ENCODE measurements at regions not wholly inside any gene's neighbourhood (a gene's known extent, or its start where the extent isn't known, plus 50 kb on each side); places are given as distances from the start of the nearest gene placed in this dataset.
"Not testable (repeated sequence)": the region's sequence is repeated elsewhere in the genome, so short reads cannot be mapped to it uniquely, and the experiment has no call there.

DNA sequence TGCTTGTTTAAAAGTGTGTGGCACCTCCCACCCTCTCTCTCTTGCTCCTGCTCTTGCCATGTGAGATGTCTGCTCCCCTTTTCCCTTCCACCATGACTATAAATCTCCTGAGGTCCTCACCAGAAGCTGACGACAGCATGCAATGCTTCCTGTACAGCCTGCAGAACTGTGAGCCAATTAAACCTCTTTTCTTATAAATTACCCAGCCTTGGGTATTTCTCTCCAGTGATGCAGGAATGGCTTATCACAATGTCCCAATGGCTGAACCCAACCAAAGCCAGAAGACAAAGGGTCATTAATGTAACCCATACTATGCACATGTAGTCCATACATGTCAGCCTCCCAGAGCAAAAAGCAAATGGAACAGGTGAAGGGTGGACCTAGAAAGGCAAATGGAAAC, 141.5 kb downstream of the SEPTIN14 start:
- TF ChIP-seq, protein P1, sequence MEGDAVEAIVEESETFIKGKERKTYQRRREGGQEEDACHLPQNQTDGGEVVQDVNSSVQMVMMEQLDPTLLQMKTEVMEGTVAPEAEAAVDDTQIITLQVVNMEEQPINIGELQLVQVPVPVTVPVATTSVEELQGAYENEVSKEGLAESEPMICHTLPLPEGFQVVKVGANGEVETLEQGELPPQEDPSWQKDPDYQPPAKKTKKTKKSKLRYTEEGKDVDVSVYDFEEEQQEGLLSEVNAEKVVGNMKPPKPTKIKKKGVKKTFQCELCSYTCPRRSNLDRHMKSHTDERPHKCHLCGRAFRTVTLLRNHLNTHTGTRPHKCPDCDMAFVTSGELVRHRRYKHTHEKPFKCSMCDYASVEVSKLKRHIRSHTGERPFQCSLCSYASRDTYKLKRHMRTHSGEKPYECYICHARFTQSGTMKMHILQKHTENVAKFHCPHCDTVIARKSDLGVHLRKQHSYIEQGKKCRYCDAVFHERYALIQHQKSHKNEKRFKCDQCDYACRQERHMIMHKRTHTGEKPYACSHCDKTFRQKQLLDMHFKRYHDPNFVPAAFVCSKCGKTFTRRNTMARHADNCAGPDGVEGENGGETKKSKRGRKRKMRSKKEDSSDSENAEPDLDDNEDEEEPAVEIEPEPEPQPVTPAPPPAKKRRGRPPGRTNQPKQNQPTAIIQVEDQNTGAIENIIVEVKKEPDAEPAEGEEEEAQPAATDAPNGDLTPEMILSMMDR (IDR thresholded peaks at IDR 0.05) = not testable (repeated sequence)
- TF ChIP-seq POLR2A (IDR thresholded peaks at IDR 0.05) = not testable (repeated sequence)
